GM21390 (cell line): ENCODE measurements at regions not wholly inside any gene's neighbourhood (a gene's known extent, or its start where the extent isn't known, plus 50 kb on each side); places are given as distances from the start of the nearest gene placed in this dataset.
"Not testable (repeated sequence)": the region's sequence is repeated elsewhere in the genome, so short reads cannot be mapped to it uniquely, and the experiment has no call there.

Experiments
- ATAC-seq: cut with Tn5 transposase; IDR thresholded peaks from one replicate; pipeline ENCODE4 v1.9.1; 2021; ENCODE audit not compliant: unreplicated experiment

DNA sequence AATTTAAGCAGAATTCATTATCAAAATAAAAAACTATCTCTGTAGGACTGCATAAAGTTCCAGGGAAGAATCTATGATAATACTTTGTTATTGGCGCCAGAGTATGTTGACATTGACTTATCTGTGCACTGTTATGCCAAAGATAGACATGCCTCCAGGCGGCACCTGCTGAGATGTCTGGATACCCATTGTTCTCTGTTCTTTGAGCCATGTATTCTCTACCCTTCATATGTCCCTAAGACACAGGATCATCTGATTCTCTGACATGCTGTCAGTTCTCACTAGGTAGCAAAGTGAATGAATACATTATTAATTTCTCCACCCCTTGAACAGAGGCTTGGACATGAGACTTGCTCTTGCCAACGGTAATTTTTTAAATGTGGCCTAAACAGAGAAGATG lies 517.8 kb upstream of the SLITRK5 start:
- no peak for ATAC-seq

DNA sequence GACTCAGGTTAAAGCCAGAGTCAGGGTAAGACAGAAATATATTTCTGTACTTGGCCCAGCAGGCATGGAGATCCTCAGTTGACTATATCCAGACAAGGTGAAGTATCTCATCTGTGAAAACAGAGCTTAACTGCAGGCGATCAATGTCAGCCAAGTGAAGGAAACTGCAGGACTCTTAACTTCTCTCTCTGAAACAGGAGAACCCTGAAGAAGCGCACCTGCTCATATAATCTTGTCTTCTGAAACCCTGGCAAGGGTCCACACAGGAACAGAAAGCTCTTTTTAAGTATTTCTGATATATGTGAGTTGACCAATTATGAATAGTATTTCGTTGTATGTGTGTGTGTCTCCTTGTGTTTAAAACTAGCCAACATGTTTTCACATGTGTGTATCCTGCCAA lies 504.8 kb upstream of the SLITRK5 start:
- ATAC-seq: no peak

DNA sequence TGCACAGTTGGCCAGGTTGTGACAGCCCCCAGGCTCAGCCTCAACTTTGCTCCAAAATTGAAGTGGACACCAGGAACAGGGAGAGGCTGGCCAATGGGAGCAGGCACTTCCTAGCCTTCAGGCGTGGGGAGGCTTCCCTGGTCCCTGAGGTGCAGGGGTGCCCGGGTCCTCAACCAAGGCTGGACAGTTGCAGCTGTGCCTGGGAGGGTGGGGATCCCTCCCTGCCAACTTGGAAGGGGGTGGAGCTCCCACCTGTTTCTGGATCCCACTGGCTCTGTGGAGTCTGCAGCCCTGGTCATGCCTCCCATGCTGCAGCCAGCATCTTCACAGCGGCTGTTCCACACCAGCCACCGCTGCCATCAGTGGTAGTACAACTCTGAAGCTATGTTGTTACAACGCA lies 502.8 kb upstream of the SLITRK5 start:
- no peak for ATAC-seq

DNA sequence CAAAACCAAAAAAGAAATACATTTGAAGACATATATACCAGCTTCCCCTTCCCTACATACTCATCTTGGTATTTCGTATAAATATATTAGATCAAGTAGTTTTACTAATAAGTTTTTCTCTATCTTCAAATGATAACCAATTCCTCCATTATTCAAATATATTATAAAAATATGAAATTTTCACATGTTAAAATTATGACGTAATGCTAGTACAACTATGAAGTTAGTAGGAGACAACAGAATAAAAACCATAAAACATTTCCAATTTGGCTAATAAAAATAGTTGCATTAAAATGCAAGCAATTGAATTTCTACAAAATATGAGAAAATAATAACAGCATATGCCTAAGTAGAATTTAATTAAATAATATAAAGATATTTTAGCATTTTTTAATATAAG lies 501.8 kb upstream of the SLITRK5 start:
- no peak for ATAC-seq

DNA sequence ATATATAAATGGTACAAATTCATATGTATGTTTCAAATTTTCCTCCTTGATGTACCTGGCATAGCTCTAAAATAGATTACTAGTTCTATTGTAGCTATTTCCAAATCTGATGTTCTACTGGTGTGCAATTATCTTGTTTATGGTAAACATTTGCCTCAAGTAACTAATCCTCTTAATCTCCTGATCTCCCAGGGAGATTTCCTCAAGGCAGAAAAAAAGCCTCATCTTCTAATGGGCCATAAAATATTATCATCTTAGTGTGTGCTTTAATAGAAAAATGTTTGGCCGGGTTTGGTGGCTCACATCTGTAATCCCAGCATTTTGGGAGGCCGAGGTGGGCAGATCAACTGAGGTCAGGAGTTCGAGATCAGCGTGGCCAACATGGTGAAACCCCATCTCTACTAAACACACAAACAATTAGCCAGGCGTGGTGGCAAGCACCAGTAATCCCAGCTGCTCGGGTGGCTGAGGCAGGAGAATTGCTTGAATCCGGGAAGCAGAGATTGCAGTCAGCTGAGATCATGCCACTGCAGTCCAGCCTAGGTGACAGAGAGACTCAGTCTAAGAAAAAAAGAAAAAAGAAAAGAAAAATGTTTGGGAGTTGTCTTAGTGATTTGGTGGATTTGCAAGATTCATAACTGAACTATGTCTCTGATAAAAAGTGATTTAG lies 498.9 kb upstream of the SLITRK5 start:
- no peak for ATAC-seq

DNA sequence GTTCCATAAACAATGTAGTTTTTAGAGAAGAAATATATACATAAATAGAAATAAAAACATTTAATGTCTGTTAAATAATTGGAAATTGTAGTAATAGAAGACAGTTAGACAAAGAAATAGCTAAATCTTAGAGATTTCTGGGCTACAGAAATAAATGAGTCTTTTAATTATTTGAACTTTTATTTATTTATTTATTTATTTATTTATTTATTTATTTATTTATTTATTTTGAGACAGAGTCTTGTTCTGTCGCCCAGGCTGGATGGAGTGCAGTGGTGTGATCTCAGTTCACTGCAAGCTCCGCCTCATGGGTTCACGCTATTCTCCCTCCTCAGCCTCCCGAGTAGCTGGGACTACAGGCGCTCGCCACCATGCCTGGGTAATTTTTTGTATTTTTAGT lies 486.0 kb upstream of the SLITRK5 start:
- ATAC-seq: not testable (repeated sequence)

DNA sequence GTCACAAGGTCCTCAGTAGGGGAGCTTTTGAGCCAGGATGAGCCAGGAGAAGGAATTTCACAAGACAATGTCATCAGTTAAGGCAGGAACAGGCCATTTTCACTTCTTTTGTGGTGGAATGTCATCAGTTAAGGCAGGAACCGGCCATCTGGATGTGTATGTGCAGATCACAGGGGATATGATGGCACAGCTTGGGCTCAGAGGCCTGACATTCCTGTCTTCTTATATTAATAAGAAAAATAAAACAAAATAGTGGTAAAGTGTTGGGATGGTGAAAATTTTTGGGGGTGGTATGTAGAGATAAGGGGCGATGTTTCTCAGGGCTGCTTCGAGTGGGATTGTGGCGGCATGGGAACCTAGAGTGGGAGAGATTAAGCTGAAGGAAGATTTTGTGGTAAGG lies 484.5 kb upstream of the SLITRK5 start:
- ATAC-seq: not testable (repeated sequence)

DNA sequence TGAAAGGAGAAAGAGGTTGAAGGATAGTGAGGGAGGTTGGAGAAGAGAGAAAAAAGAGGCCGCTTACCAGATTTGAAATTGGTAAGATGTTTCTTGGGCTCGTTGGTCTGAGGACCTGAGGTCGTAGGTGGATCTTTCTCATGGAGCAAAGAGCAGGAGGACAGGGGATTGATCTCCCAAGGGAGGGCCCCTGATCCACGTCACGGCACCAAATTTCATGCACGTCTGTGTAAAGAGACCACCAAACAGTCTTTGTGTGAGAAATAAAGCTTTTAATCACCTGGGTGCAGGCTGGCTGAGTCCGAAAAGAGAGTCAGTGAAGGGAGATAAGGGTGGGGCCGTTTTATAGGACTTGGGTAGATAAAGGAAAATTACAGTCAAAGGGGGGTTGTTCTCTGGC lies 479.7 kb upstream of the SLITRK5 start:
- not testable (repeated sequence) for ATAC-seq

DNA sequence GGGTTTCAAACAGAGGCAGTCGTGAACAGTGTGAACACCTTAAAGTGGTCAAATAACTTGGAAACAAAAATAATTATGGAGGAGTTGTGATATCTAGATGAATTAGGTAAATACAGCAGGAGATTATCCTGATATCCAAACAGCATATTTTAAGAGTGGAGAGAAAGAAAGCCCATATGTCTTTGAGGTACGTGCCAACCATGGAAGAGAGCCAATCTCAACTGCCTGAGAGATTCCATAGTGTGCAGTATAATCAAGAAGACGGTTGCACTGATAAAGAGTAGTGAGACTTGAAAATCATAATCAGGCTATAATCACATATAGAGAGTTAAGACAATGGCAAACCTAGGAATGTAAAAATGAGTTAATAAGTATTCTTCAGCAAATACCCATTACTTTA lies 472.8 kb upstream of the SLITRK5 start:
- ATAC-seq: no peak

DNA sequence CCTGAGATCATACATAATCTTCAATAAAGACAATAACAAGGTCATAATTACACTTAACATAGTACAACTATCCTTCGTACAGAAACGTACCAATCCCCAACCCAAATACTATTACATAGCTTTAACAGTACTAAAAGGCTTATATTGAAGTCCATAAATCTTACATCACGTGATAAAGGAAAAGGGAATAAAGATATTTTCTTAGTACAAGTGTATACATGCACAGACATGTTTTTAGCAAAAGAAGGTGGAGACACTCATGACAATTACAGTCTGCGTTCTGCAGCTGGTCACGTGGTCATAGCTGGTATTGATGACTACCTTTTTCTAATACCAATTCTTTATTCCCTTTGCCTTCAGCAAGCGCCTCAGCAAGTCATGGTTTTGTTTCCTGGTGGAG lies 464.5 kb upstream of the SLITRK5 start:
- no peak for ATAC-seq

DNA sequence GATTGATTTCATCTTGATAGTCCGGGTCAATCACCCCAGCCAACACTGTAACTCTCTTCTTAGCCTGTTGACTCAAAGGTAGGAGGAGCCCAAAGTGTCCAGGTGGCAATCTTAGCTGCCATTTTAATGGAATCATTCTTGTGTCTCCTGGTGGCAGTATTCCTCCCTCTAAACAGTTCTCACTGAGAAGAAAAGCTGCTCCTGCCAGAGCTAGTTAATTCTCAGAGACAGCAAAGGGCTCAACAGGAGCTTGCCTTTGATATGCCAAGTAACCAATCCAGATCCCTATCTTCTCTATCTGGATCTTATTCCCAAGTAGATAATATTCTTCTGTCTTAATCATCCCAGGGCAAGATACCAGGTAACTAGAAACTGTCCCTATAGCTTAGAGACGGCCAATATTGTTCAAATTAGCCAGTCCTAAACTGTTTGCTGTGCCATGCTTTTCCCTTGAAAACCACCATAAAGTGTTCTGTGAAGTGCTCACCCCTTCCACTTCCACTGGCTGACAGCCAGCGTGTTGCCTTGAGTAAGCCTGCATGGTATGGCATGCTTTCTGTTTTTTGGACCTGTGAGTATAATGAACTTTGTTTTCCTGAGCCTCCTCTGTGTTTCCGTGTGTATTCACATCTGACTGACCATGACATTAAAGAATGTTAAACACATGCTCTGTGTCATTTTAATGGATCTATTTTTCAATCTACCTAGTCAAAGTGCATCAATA lies 463.7 kb upstream of the SLITRK5 start:
- ATAC-seq: no peak

DNA sequence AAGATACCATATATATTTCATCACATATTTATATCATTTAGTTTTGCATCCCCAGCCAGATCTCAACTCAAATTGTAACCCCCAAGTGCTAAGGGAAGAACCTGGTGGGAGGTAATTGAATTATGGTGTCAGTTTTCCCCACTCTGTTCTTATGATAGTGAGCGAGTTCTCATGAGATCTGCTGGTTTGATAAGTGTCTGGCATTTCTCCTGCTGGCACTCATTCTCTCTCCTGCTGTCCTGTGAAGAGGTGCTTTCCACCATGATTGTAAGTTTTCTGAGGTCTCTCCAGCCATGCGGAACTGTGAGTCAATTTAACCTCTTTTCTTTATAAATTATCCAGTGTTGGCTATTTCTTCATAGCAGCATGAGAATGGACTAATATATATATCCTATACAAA lies 462.5 kb upstream of the SLITRK5 start:
- ATAC-seq: no peak

DNA sequence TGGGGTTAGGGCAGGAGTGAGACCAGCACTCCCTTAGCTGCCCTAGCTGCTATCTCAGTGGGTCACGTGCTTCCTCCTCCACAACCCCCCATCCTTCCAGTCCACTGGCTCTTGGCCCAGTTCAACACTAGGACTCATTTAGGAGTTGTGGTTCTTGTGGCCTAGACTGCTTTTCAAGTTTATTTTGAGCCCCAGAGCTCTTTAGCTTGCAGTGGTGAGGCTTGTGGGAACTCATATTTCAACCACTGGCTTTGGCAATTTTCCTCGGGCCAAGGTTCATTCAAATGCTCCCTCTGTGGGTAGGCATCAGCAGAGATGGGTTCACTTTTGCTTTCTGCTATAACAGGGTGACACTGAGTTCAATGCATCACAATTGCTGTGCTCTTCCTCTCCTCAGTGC lies 436.2 kb upstream of the SLITRK5 start:
- no peak for ATAC-seq

DNA sequence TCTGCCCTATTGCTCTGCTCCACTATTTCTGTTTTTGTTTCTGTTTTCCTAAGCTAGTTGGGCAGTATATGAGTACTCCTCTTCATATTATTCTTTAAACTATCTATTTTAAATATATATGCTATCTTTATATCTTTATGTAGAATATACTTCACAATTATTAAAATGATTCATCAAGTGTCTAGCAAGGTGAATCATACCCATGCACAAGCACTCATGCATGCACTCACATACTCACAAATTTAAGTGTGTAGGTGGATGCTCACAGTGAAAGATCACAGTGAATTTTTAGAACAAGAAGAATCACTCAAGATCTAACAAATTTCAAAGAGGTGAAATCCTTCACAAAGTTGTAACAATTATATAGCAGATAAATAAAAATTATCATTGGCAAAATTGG lies 435.6 kb upstream of the SLITRK5 start:
- no peak for ATAC-seq

DNA sequence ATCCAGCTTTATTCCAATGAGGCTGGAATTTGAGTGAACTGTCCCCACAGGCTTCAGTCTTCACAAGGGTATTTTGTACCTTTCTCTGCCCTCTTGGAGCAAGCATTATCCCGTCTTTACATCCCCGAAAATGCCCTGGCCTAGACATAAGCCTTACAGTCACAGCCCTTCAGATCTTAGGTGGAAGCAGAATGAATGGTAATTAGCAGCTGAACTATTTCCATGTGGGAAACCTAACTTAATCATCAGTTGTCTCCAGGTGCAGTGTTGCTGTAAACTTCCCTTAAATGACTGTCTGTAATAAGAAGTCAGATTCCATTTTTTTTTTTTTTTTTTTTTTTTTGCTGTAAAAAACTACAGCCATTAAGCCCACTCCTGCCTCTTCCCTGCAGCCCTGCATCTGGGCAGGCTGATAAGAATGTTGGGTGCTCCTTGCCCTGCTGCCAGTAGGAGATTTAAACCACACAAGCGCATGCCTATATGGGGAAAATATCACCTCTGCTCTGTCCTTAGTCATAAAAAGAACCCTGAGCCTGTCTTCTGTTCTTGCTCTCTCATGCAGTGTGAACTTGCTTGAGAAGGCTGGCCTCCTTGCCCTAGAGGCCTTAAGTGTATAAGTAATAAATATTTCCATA lies 426.8 kb upstream of the SLITRK5 start:
- ATAC-seq: no peak

DNA sequence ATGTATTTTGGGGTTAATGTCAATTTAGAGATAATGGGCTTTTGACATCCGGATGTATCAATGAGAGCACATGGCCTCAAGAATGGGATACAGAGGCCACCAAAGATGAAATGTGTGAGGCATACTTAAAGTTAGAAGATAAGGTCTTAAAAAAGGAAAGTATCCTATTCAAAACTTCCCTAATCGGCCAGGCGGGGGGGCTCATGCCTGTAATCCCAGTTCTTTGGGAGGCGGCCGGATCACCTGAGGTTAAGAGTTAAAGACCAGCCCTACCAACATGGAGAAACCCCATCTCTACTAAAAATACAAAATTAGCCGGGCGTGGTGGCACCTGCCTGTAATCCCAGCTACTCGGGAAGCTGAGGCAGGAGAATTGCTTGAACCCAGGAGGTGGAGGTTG lies 421.3 kb upstream of the SLITRK5 start:
- ATAC-seq: not testable (repeated sequence)

DNA sequence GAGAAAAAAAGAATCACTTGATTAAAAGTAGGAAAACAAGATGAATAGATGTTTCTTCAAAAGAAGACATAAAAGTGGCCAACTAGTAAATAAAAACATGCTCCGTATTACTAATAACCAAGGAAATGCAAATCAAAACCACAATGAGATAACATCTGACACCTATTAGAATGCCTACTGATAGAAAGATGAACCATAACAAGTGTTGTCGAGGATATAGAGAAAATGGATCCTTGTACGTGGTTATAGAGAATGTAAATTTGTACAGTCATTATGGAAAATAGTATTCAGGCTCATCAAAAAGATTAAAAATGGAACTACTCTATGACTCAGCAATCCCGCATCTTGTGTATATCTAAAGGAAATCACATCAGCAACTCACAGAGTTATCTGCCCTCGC lies 415.8 kb upstream of the SLITRK5 start:
- no peak for ATAC-seq

DNA sequence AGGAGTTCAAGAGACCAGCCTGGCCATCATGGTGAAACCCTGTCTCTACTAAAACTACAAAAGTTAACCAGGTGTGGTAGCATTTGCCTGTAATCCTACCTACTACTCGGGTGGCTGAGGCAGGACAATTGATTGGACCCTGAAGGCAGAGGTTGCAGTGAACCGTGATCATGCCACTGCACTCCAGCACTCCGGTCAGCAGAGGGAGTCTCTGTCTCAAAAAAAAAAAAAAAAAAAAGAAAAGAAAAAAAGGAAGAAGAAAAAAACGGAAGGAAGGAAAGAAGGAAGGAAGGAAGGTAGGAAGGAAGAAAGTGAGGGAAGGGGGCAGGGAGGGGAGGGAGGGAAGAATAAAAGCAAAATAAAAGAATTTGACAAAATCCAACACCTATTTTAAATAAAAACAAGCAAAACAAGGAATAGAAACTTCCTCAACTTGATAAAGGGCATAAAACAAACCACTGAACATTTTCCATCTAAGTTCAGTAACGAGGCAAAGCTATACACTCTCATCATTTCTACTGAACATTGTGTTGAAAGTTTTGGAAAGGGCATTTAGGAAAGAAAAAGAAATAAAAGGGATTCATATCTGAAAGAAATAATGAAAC lies 411.6 kb upstream of the SLITRK5 start:
- ATAC-seq: no peak

DNA sequence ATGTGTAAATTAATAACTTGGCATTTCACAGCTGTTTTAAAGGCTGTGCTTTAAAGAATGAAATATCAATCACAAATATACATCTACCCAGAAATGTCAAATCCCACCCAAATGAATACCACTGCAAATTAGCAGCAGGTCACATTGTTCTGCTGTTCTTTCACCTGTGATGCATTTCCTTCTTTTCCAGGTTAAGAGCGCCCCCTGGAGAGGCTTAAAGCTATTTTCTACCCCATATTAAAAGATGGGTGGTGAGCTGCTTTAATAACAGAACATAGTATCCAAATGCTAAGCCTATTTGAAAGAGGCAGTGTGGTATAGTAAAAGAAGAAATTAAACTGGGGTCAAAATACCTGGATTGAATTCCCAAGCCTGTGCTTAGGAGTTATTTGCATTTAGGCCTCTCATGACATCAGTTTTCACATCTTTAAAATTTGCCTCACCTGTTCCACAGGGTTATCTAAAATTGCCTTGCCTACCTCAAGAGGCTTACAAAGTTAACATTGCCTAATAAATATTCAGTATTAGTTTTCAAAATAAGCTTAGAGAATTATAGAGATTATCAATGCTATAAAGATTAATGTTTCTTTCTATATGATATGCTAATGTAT lies 396.9 kb upstream of the SLITRK5 start:
- ATAC-seq: no peak

DNA sequence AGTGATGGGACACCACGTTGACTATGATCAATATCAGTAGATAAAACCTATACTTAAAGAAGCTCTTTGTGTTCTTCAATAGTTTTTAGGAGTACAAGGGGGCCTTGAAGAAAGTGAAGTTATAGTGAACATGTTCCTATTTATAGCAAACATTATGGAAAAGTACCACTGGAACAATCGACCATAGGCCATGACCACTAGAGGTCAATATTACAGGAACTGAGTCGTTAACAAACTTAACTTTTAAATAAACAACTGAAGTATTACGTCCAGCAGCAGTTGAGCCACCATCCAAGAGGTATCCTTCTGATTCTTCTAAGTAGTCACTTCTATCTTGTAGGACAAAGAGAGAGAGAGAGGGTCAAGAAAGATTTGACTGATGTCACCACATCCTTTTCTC lies 391.0 kb upstream of the SLITRK5 start:
- ATAC-seq: no peak

DNA sequence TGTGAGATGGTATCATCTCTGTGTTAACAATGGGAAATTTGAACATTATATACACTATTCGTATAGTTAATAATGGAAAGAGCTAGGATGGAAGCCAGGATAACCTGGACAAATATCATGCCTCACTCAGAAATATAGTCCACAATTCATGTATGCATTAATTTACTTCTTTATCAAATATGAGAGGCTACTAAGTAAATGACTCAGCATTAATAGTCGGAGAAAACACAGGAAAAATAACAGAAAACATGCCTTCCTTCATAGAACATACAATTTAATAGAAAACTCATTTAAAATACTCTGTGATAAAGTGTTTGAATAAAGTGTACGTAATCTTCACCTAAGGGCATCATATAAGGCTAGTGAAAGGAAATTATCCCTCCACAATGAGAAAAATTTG lies 383.4 kb upstream of the SLITRK5 start:
- no peak for ATAC-seq

DNA sequence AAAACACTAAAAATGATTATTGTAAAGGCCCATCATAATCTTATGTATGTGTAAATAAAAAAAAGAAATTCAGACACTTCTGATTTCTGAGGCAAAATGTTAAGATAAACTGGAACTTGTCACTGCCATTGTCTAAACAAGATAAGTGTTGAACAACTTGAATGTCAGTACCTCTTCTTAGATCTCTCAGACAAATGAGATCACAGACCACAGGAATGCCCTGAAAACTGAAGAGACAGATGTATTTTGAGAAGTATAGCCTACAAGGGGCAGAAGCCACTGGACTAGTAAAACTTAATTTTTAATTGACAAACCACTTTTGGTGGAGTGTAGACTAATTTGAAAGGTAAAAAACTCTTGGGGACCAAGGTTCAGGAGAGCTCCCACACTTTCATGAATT lies 375.5 kb upstream of the SLITRK5 start:
- ATAC-seq: no peak
